ENCODE measurements at regions not wholly inside any gene's neighbourhood (a gene's known extent, or its start where the extent isn't known, plus 50 kb on each side); places are given as distances from the start of the nearest gene placed in this dataset.
"Not testable (repeated sequence)": the region's sequence is repeated elsewhere in the genome, so short reads cannot be mapped to it uniquely, and the experiment has no call there.

- DNase-seq (ENCODE audit: extremely low read depth, low read depth): not testable (repeated sequence)
Observed at GRCh38 chr9:63289971-63290370, 1995.0 kb downstream of the FOXD4L5 start.

All from NCI-H460 (cell line).